WERI-Rb-1 (cell line): ENCODE measurements at regions not wholly inside any gene's neighbourhood (a gene's known extent, or its start where the extent isn't known, plus 50 kb on each side); places are given as distances from the start of the nearest gene placed in this dataset.
"Not testable (repeated sequence)": the region's sequence is repeated elsewhere in the genome, so short reads cannot be mapped to it uniquely, and the experiment has no call there.

Experiments used
- DNase-seq: peaks from one replicate; pipeline ENCODE4 v3.0.0-alpha.2; 2020
- H3K27ac ChIP-seq: fragments of 250-450 bp; sonication (Bioruptor Pico); 2 replicates; pipeline ENCODE4 v1.5.1; 2020; ENCODE audit warnings: mild to moderate bottlenecking, moderate library complexity
- H3K27me3 ChIP-seq: fragments of 250-450 bp; sonication (Bioruptor Pico); 2 replicates; pipeline ENCODE4 v1.5.1; 2021; ENCODE audit warnings: mild to moderate bottlenecking, low read depth, moderate library complexity; ENCODE audit not compliant: insufficient read depth, severe bottlenecking
- H3K36me3 ChIP-seq: fragments of 250-450 bp; sonication (Bioruptor Pico); 2 replicates; pipeline ENCODE4 v1.5.1; 2020; ENCODE audit warnings: mild to moderate bottlenecking, moderate library complexity
- H3K4me3 ChIP-seq: 2 replicates; pipeline ENCODE4 v1.5.1; 2011; ENCODE audit warnings: low read depth, mild to moderate bottlenecking, control low read depth, low read length
- H3K9me3 ChIP-seq: fragments of 250-450 bp; sonication (Bioruptor Pico); 2 replicates; pipeline ENCODE4 v1.5.1; 2021; ENCODE audit warnings: mild to moderate bottlenecking, moderate library complexity; ENCODE audit not compliant: severe bottlenecking
- CTCF ChIP-seq: IDR thresholded peaks from 2 replicates; pipeline ENCODE4 v1.5.1; 2011; ENCODE audit warnings: low read depth, mild to moderate bottlenecking, control low read depth, inconsistent platforms, low read length

GRCh38 chr4:19478791-19479190, 772.9 kb upstream of the SLIT2 start:
- H3K27ac ChIP-seq = no peak overlapping the region
- no peak overlapping the region for H3K4me3 ChIP-seq
- TF ChIP-seq CTCF = no peak
- DNase-seq = no peak
- H3K36me3 ChIP-seq = no peaks in the 10 kb centered on the region
- H3K27me3 ChIP-seq = no peaks in the 10 kb centered on the region
- H3K9me3 ChIP-seq = no peaks in the 10 kb centered on the region

- H3K4me3 ChIP-seq = no peak overlapping the region
- no peaks in the 10 kb centered on the region for H3K36me3 ChIP-seq
- no peaks in the 10 kb centered on the region for H3K27me3 ChIP-seq
- H3K9me3 ChIP-seq = no peaks in the 10 kb centered on the region
- H3K27ac ChIP-seq = no peak overlapping the region
- DNase-seq = no peak
- TF ChIP-seq CTCF = no peak
Measured at GRCh38 chr4:19473569-19473968, 778.1 kb upstream of the SLIT2 start.

- H3K27ac ChIP-seq = no peak overlapping the region
- H3K4me3 ChIP-seq = no peak overlapping the region
- TF ChIP-seq CTCF = no peak
- no peaks in the 10 kb centered on the region for H3K36me3 ChIP-seq
- H3K27me3 ChIP-seq = no peaks in the 10 kb centered on the region
- H3K9me3 ChIP-seq = no peaks in the 10 kb centered on the region
- DNase-seq = no peak
Measured at GRCh38 chr4:19472666-19473065, 779.0 kb upstream of the SLIT2 start.

- not testable (repeated sequence) for H3K9me3 ChIP-seq, DNase-seq, H3K36me3 ChIP-seq, H3K27me3 ChIP-seq, H3K27ac ChIP-seq, H3K4me3 ChIP-seq
Measured at GRCh38 chr4:19470001-19470400, 781.7 kb upstream of the SLIT2 start.

GRCh38 chr4:19462117-19462516, 789.6 kb upstream of the SLIT2 start:
- Histone ChIP-seq H3K27ac (no peak overlapping the region), H3K9me3 (no peaks in the 10 kb centered on the region), H3K27me3 (no peaks in the 10 kb centered on the region), H3K36me3 (no peaks in the 10 kb centered on the region), H3K4me3 (no peak overlapping the region)
- no peak for DNase-seq
- no peak for TF ChIP-seq CTCF

GRCh38 chr4:19455850-19456602, 795.7 kb upstream of the SLIT2 start:
- H3K27me3 ChIP-seq = no peaks in the 10 kb centered on the region
- no peak overlapping the region for H3K27ac ChIP-seq
- no peak for DNase-seq
- no peak for TF ChIP-seq CTCF
- H3K36me3 ChIP-seq = no peaks in the 10 kb centered on the region
- H3K4me3 ChIP-seq = no peak overlapping the region
- H3K9me3 ChIP-seq = no peaks in the 10 kb centered on the region
